COLO668 (cell line): ENCODE measurements at regions not wholly inside any gene's neighbourhood (a gene's known extent, or its start where the extent isn't known, plus 50 kb on each side); places are given as distances from the start of the nearest gene placed in this dataset.
A peak's percentile ranks its signal among the peaks of the same experiment; 100 is the strongest.
"Not testable (repeated sequence)": the region's sequence is repeated elsewhere in the genome, so short reads cannot be mapped to it uniquely, and the experiment has no call there.

Experiments used
- DNase-seq: peaks from one replicate; lab custom pipeline; 2025; ENCODE audit not compliant: unreplicated experiment; lab: John Stamatoyannopoulos, UW

DNA sequence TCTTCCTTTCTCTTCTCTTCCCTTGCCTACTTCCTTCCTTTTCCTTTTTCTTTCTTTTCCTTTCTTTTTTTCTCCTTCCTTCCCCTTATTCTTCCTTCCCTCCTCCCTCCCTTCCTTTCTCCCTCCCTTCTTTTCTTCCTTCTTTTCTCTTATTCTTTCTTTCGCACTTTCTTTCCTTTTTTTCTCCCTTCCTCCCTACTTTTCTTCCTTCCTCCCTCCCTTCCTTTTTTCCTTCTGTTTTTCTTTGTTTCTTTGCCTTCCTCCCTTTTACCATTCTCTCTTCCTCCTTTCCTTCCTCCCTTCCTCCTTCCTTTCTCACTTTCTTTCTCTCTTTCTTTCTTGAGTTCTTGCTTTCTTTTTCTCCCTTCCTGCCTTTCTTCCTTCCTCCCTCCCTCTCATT lies 416.5 kb downstream of the ANKRD30B start:
- not testable (repeated sequence) for DNase-seq

DNA sequence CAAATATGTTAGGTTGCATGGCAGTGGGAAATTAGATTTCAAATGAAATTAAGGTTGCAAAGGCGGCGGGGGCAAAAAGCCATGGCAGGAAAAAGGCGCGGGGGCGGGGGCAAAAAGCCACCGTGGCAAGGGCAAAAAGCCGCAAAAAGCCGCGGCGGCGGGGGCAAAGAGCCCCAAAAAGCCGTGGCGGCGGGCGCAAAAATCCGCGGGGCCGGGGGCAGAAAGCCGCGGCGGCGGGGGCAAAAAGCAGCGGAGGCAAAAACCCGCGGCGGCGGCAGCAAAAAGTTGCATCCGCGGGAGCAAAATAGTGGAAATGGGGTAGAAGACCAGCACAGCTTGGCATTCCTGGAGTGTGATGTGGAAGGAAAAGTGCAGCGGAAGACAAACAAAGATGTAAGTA lies 417.1 kb downstream of the ANKRD30B start:
- no peak for DNase-seq

DNA sequence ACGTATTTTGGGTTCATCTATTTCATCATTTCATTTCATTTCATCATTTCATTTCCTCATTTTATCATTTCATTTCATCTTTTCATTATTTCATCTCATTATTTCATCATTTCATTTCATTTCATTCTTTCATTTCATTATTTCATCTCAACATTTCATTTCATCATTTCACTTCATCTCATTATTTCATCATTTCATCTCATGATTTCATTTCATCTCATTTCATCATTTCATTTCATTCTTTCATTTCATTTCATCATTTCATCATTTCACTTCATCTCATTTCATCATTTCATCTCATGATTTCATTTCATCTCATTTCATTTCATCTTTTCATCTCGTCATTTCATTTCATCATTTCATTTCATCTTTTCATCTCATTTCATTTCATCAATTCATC lies 445.1 kb downstream of the ANKRD30B start:
- not testable (repeated sequence) for DNase-seq

DNA sequence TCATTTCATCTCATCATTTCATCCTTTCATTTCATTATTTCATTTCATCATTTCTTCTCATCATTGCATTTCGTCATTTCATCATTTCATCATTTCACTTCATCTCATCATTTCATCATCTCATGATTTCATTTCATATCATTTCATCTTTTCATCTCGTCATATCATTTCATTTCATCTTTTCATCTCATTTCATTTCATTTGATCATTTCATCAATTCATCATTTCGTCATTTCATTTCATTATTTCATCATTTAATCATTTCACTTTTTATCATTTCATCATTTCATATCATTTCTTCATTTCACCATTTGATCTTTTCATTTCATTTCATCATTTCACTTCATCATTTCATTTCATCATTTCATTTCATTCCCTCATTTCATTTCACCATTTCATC lies 445.8 kb downstream of the ANKRD30B start:
- not testable (repeated sequence) for DNase-seq

- peak; percentile 41 for DNase-seq
Measured at GRCh38 chr18:15197338-15198115, 449.6 kb downstream of the ANKRD30B start.

DNA sequence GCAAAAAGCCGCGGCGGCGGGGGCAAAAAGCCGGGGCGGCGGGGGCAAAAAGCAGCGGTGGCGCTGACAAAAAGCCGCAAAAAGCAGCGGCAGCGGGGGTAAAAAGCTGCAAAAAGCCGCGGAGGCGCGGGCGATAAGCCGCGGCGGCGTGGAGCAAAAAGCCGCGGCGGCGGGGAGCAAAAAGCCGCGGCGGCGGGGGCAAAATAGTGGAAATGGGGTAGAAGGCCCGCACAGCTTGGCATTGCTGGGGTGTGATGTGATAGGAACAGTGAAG lies 450.1 kb downstream of the ANKRD30B start:
- peak; percentile 41 for DNase-seq
